ENCODE measurements at regions not wholly inside any gene's neighbourhood (a gene's known extent, or its start where the extent isn't known, plus 50 kb on each side); places are given as distances from the start of the nearest gene placed in this dataset.

DNA sequence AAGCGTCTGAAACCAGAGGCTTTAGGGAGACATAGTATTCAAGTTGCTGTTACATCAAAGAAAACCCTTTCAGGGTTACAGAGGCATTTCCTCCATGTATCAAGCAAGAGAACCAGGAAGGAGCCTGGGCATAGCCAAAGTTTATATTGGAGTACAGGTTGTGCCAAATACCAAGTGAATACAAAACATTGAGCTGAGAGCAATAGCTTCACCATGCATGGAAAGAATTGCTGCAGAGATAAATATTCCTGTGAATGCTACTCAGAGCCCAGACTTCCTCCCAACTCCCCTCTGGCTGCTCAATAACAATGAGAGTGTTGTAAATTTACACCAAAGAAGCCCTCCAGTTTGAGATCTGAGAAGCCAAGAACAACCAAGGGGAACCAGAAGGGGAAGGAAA lies 618.9 kb downstream of the DHX35 start:
- TF ChIP-seq POLR2A (IDR thresholded peaks at IDR 0.05; ENCODE audit: control extremely low read depth in 1 of 2, low read depth in 2 of 2, low read length in 2 of 2) (no peak), NANOG (IDR thresholded peaks at IDR 0.05; ENCODE audit: insufficient read depth, low read depth, low read length, poor library complexity, severe bottlenecking) (no peak), SIN3A (conservative IDR thresholded peaks at IDR 0.05 in 1 of 2, IDR thresholded peaks at IDR 0.05 in 1 of 2; ENCODE audit: low read depth in 1 of 2, low read length in 2 of 2) (no peak)
- TF ChIP-seq, protein P1, sequence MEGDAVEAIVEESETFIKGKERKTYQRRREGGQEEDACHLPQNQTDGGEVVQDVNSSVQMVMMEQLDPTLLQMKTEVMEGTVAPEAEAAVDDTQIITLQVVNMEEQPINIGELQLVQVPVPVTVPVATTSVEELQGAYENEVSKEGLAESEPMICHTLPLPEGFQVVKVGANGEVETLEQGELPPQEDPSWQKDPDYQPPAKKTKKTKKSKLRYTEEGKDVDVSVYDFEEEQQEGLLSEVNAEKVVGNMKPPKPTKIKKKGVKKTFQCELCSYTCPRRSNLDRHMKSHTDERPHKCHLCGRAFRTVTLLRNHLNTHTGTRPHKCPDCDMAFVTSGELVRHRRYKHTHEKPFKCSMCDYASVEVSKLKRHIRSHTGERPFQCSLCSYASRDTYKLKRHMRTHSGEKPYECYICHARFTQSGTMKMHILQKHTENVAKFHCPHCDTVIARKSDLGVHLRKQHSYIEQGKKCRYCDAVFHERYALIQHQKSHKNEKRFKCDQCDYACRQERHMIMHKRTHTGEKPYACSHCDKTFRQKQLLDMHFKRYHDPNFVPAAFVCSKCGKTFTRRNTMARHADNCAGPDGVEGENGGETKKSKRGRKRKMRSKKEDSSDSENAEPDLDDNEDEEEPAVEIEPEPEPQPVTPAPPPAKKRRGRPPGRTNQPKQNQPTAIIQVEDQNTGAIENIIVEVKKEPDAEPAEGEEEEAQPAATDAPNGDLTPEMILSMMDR (IDR thresholded peaks at IDR 0.05; ENCODE audit: control extremely low read depth in 1 of 3, insufficient read depth in 1 of 3, low read depth in 1 of 3, low read length in 3 of 3): no peak
